Smooth muscle cell (in vitro differentiated cells): ENCODE measurements at regions not wholly inside any gene's neighbourhood (a gene's known extent, or its start where the extent isn't known, plus 50 kb on each side); places are given as distances from the start of the nearest gene placed in this dataset.

Source experiments
- DNase-seq: peaks from one replicate; lab custom pipeline; 2025; ENCODE audit not compliant: unreplicated experiment; lab: John Stamatoyannopoulos, UW
- H2AFZ ChIP-seq: fragments of 200-600 bp; sonication (generic); 2 replicates; pipeline ENCODE4 v1.6.0; 2016; ENCODE audit warnings: antibody characterized with exemption, low read depth, mild to moderate bottlenecking
- H3F3A ChIP-seq: fragments of 200-600 bp; sonication (generic); 2 replicates; pipeline ENCODE4 v1.6.0; 2017; ENCODE audit warnings: antibody characterized with exemption, low read depth
- H3K27ac ChIP-seq: fragments of 200-600 bp; sonication (generic); 2 replicates; pipeline ENCODE4 v1.5.1; 2016; ENCODE audit warnings: low read depth, mild to moderate bottlenecking
- H3K27me3 ChIP-seq: fragments of 200-600 bp; sonication (generic); 2 replicates; pipeline ENCODE4 v1.6.1; 2016; ENCODE audit warnings: low read depth, mild to moderate bottlenecking
- H3K36me3 ChIP-seq: fragments of 200-600 bp; sonication (generic); 2 replicates; pipeline ENCODE4 v1.5.1; 2016; ENCODE audit warnings: low read depth
- H3K4me1 ChIP-seq: fragments of 200-600 bp; sonication (generic); 2 replicates; pipeline ENCODE4 v1.5.1; 2016; ENCODE audit warnings: low read depth
- H3K4me2 ChIP-seq: fragments of 200-600 bp; sonication (generic); 2 replicates; pipeline ENCODE4 v1.6.0; 2016; ENCODE audit warnings: mild to moderate bottlenecking
- H3K4me3 ChIP-seq: fragments of 200-600 bp; sonication (generic); 2 replicates; pipeline ENCODE4 v1.5.1; 2016; ENCODE audit warnings: mild to moderate bottlenecking
- H3K79me2 ChIP-seq: fragments of 200-600 bp; sonication (generic); 2 replicates; pipeline ENCODE4 v1.6.0; 2016; ENCODE audit warnings: low read depth, mild to moderate bottlenecking
- H3K9ac ChIP-seq: fragments of 200-600 bp; sonication (generic); 2 replicates; pipeline ENCODE4 v1.6.0; 2016; ENCODE audit warnings: low read depth
- H3K9me3 ChIP-seq: fragments of 200-600 bp; sonication (generic); replicated peaks from 2 replicates; pipeline ENCODE4 v1.5.1; 2016; ENCODE audit warnings: low read depth
- H4K20me1 ChIP-seq: fragments of 200-600 bp; sonication (generic); 2 replicates; pipeline ENCODE4 v1.6.0; 2016; ENCODE audit warnings: low read depth
- WGBS: methylation state at CpG from one replicate; pipeline ENCODE4 v1.1.7; 2016; ENCODE audit warnings: low lambda C conversion rate; 5-methylcytosine and 5-hydroxymethylcytosine counted together
- TF ChIP-seq, protein P1 (sequence below): fragments of 200-600 bp; sonication (generic); IDR thresholded peaks from 2 replicates; pipeline ENCODE4 v1.5.1; 2017; ENCODE audit warnings: borderline replicate concordance, mild to moderate bottlenecking, antibody characterized with exemption; ENCODE audit not compliant: insufficient read depth, poor library complexity, severe bottlenecking

DNA sequence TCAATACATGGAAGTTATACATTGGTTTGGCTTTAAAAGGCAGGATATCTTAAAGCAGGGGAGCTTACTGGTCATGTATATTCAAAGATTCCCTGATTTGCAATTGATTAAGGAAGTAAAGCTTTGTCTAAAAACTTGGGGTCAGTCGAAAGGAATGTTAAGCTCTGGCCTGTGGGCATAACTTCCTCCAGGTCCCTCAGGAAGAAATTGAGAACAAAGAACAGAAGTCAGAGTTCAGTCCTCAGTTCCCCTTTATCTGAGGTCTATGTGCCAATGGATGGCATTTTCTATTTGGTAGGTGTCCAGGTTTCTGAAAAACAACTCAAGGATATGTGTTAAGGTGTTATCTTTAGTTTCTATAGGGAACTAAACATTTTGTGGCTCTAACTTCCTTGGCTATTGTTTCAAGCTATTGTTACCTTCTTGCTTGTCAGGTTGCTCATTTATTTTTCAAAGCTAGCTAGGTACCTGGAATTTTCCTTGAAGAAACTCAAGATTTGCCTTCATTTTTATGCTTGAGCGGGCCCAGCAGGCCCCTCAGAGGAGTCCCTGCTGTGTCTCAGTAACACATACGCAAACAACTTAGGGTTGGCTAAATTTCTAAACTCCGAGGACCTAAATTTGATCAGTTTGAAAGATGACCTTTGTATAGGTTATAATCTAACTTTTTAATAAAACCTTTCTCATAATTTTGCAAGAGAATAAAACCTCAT lies 135.0 kb upstream of the UBE2E2 start:
- Histone ChIP-seq H3K4me2 (no peak overlapping the region), H3K27me3 (no peaks in the 10 kb centered on the region), H4K20me1 (no peaks in the 10 kb centered on the region), H2AFZ (no peak overlapping the region), H3K36me3 (no peaks in the 10 kb centered on the region), H3K9ac (no peak overlapping the region), H3K27ac (no peak overlapping the region), H3K4me3 (no peak overlapping the region), H3K4me1 (peaks cover 9% of the 10 kb centered on the region), H3F3A (no peaks in the 10 kb centered on the region), H3K9me3 (no peaks in the 10 kb centered on the region), H3K79me2 (no peaks in the 10 kb centered on the region)
- WGBS: 78% methylated on average over 4 of the region's 4 CpGs
- TF ChIP-seq, protein P1, sequence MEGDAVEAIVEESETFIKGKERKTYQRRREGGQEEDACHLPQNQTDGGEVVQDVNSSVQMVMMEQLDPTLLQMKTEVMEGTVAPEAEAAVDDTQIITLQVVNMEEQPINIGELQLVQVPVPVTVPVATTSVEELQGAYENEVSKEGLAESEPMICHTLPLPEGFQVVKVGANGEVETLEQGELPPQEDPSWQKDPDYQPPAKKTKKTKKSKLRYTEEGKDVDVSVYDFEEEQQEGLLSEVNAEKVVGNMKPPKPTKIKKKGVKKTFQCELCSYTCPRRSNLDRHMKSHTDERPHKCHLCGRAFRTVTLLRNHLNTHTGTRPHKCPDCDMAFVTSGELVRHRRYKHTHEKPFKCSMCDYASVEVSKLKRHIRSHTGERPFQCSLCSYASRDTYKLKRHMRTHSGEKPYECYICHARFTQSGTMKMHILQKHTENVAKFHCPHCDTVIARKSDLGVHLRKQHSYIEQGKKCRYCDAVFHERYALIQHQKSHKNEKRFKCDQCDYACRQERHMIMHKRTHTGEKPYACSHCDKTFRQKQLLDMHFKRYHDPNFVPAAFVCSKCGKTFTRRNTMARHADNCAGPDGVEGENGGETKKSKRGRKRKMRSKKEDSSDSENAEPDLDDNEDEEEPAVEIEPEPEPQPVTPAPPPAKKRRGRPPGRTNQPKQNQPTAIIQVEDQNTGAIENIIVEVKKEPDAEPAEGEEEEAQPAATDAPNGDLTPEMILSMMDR: no peak
- DNase-seq: no peak

DNA sequence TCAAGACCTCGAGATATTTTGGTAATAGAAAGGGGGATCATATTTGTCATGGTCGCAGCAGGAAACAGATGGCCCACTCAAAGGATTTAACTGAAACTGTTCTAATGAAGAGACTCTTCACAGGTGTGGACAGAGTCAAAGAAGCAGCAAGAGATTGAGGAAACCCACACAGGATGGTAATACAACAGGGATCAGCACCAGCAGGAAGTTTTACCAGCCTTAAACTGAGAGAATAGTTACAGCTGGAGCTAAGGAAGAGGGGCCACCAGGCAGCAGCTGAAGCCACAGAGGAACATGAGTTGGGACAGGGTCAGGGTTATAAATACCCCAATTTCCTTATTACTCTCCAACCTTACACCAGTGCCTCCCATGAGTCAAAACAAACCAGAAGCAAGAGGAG lies 131.8 kb upstream of the UBE2E2 start:
- H3K79me2 ChIP-seq: no peaks in the 10 kb centered on the region
- no peaks in the 10 kb centered on the region for H4K20me1 ChIP-seq
- DNase-seq: no peak
- H3K27me3 ChIP-seq: no peaks in the 10 kb centered on the region
- no peak overlapping the region for H3K4me2 ChIP-seq
- peaks cover 15% of the 10 kb centered on the region for H3K4me1 ChIP-seq
- H3K9ac ChIP-seq: no peak overlapping the region
- no peaks in the 10 kb centered on the region for H3K36me3 ChIP-seq
- no peaks in the 10 kb centered on the region for H3F3A ChIP-seq
- no peak overlapping the region for H3K4me3 ChIP-seq
- no peak overlapping the region for H3K27ac ChIP-seq
- no peak overlapping the region for H2AFZ ChIP-seq
- TF ChIP-seq, protein P1: no peak
- 90% methylated on average over 2 of the region's 2 CpGs for WGBS
- no peaks in the 10 kb centered on the region for H3K9me3 ChIP-seq

DNA sequence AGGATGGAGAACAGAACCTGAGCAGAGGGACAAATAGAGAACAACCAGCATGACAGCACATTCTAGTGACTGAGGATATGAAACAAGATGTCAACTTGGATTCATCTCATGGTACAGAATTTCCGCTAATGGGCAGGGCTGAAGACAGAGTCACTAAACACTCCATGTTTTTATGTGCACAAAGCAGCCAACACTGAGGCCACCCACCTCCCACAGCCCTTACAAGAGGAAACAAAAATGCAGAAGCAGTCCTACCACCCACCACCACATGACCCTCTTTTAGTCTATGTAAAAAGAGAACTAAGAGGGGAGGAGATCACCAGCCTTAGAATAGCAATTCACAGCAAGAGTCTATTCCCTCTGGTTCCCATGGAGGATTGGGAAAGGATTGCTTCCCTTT lies 131.4 kb upstream of the UBE2E2 start:
- Histone ChIP-seq H3K9ac (no peak overlapping the region), H3K4me3 (no peak overlapping the region), H4K20me1 (no peaks in the 10 kb centered on the region), H3F3A (no peaks in the 10 kb centered on the region), H3K4me2 (no peak overlapping the region), H3K36me3 (no peaks in the 10 kb centered on the region), H3K27me3 (no peaks in the 10 kb centered on the region), H3K27ac (no peak overlapping the region), H3K79me2 (no peaks in the 10 kb centered on the region), H2AFZ (no peak overlapping the region), H3K9me3 (no peaks in the 10 kb centered on the region), H3K4me1 (peaks cover 16% of the 10 kb centered on the region)
- 87% methylated on average over 1 of the region's 1 CpG for WGBS
- TF ChIP-seq, protein P1: no peak
- DNase-seq: no peak

DNA sequence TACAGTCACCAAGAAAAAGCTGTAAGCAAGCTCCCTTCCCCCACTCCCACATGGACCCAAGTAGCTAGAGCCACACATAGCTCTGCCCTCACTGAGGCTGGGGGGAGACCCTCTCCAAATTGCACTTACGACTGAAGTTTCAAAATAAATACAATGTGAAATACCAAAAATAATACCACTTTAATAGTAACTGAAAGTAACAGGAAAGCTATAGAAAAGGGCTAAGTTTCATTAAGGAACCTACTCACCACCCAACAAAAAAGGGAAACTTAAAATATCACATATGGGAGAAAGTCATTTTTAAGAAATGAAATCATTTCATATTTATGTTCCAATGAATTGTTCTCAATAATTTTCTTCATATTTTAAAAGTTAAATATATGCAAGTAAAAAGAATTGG lies 130.4 kb upstream of the UBE2E2 start:
- no peak overlapping the region for H3K9ac ChIP-seq
- H3K4me2 ChIP-seq: no peak overlapping the region
- no peaks in the 10 kb centered on the region for H3K9me3 ChIP-seq
- TF ChIP-seq, protein P1: no peak
- H2AFZ ChIP-seq: no peak overlapping the region
- H3K27ac ChIP-seq: no peak overlapping the region
- H3K4me3 ChIP-seq: no peak overlapping the region
- H3K79me2 ChIP-seq: no peaks in the 10 kb centered on the region
- H3F3A ChIP-seq: no peaks in the 10 kb centered on the region
- 97% methylated on average over 1 of the region's 1 CpG for WGBS
- H3K4me1 ChIP-seq: peaks cover 13% of the 10 kb centered on the region
- DNase-seq: no peak
- no peaks in the 10 kb centered on the region for H3K36me3 ChIP-seq
- H3K27me3 ChIP-seq: no peaks in the 10 kb centered on the region
- H4K20me1 ChIP-seq: no peaks in the 10 kb centered on the region
